ENCODE measurements at regions not wholly inside any gene's neighbourhood (a gene's known extent, or its start where the extent isn't known, plus 50 kb on each side); places are given as distances from the start of the nearest gene placed in this dataset.
"Not testable (repeated sequence)": the region's sequence is repeated elsewhere in the genome, so short reads cannot be mapped to it uniquely, and the experiment has no call there.

DNA sequence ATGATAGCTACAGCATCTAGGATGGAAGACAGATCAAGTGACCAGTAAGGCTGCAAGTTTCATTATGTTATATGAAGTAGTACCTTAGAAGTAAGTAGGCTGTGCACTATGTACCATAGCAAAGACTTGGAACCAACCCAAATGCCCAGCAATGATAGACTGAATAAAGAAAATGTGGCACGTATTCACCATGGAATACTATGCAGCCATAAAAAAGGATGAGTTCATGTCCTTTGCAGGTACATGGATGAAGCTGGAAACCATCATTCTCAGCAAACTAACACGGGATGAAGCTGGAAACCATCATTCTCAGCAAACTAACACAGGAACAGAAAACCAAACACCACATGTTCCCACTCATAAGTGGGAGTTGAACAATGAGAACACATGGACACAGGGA is 122.9 kb upstream of the DAP start:
- TF ChIP-seq POLR2A (IDR thresholded peaks at IDR 0.05) = not testable (repeated sequence)
- TF ChIP-seq, protein P1, sequence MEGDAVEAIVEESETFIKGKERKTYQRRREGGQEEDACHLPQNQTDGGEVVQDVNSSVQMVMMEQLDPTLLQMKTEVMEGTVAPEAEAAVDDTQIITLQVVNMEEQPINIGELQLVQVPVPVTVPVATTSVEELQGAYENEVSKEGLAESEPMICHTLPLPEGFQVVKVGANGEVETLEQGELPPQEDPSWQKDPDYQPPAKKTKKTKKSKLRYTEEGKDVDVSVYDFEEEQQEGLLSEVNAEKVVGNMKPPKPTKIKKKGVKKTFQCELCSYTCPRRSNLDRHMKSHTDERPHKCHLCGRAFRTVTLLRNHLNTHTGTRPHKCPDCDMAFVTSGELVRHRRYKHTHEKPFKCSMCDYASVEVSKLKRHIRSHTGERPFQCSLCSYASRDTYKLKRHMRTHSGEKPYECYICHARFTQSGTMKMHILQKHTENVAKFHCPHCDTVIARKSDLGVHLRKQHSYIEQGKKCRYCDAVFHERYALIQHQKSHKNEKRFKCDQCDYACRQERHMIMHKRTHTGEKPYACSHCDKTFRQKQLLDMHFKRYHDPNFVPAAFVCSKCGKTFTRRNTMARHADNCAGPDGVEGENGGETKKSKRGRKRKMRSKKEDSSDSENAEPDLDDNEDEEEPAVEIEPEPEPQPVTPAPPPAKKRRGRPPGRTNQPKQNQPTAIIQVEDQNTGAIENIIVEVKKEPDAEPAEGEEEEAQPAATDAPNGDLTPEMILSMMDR (IDR thresholded peaks at IDR 0.05) = not testable (repeated sequence)

All from prostate gland (tissue), 2 donors.